B cell (primary cell): ENCODE measurements at regions not wholly inside any gene's neighbourhood (a gene's known extent, or its start where the extent isn't known, plus 50 kb on each side); places are given as distances from the start of the nearest gene placed in this dataset.

Experiments used
- ATAC-seq: fragments of 200-7000 bp; cut with Tn5 transposase; one replicate; pipeline ENCODE4 v1.10.0; 2021; ENCODE audit warnings: low read depth, mild to moderate bottlenecking, moderate number of reproducible peaks, moderate library complexity
- CTCF ChIA-PET: fragments of 350-600 bp; sonication (Branson Sonifier 250); formaldehyde crosslinking; loops from one replicate; lab custom pipeline; 2021; ENCODE audit warnings: antibody characterized with exemption, inconsistent platforms; lab: Charles Lee
- POLR2A ChIA-PET: fragments of 350-600 bp; sonication (Branson Sonifier 250); formaldehyde crosslinking; loops from one replicate; lab custom pipeline; 2021; ENCODE audit warnings: antibody characterized with exemption; lab: Charles Lee
- DNase-seq: peaks from one replicate; pipeline ENCODE4 v3.0.0; 2013
- H2AFZ ChIP-seq: 2 replicates; pipeline ENCODE4 v1.6.1; 2012; ENCODE audit warnings: mild to moderate bottlenecking, low read depth, low read length; ENCODE audit not compliant: insufficient read depth, poor library complexity, severe bottlenecking
- H3K27ac ChIP-seq, 2 donors: 1 replicate in 1 of 2; 2 replicates in 1 of 2; pipeline ENCODE4 v1.5.1; 2012 to 2013; ENCODE audit warnings: low read length in 2 of 2, mild to moderate bottlenecking in 2 of 2, moderate library complexity in 1 of 2
- H3K27me3 ChIP-seq, 4 experiments: fragments of 200-600 bp in 1 of 4; sonication (generic) in 1 of 4; replicated peaks in 1 of 4; 1 replicate in 2 of 4; 2 replicates in 2 of 4; pipeline versions ENCODE4 v1.6.1 to v1.7.0; 2013 to 2016; ENCODE audit warnings: low read length in 3 of 4, mild to moderate bottlenecking in 2 of 4, mixed read lengths in 1 of 4, moderate library complexity in 1 of 4; ENCODE audit not compliant: insufficient read depth in 4 of 4, control insufficient read depth in 3 of 4; ENCODE audit errors: control extremely low read depth in 1 of 4
- H3K36me3 ChIP-seq, 2 experiments: replicated peaks in 1 of 2; 1 replicate in 1 of 2; 2 replicates in 1 of 2; pipeline versions ENCODE4 v1.6.1 to v1.7.1; 2013; ENCODE audit warnings: low read length in 1 of 2; ENCODE audit not compliant: insufficient read depth in 2 of 2, control insufficient read depth in 1 of 2; ENCODE audit errors: control extremely low read depth in 1 of 2, extremely low read depth in 1 of 2
- H3K4me1 ChIP-seq, 2 donors: fragments of 200-600 bp in 1 of 2; sonication (generic) in 1 of 2; 1 replicate in 1 of 2; 2 replicates in 1 of 2; pipeline versions ENCODE4 v1.5.1 to v1.6.1; 2013 to 2017; ENCODE audit warnings: low read length in 2 of 2; ENCODE audit not compliant: control insufficient read depth in 2 of 2, insufficient read depth in 2 of 2
- H3K4me2 ChIP-seq: replicated peaks from 2 replicates; pipeline ENCODE3; 2012; ENCODE audit warnings: mild to moderate bottlenecking, low read depth, low read length; ENCODE audit not compliant: poor library complexity, severe bottlenecking
- H3K4me3 ChIP-seq, 5 experiments: fragments of 200-600 bp in 1 of 5; sonication (generic) in 1 of 5; 1 replicate in 3 of 5; 2 replicates in 2 of 5; pipeline versions ENCODE4 v1.5.1 to v1.7.0; 2011 to 2016; ENCODE audit warnings: low read length in 4 of 5, mild to moderate bottlenecking in 4 of 5, low read depth in 2 of 5, control low read depth in 1 of 5, moderate library complexity in 1 of 5; ENCODE audit not compliant: insufficient read depth in 1 of 5; ENCODE audit errors: control extremely low read depth in 1 of 5, extremely low read depth in 1 of 5
- H3K79me2 ChIP-seq: fragments of 200-600 bp; sonication (generic); one replicate; pipeline ENCODE4 v1.6.0; 2016; ENCODE audit warnings: low read length; ENCODE audit not compliant: control insufficient read depth, insufficient read depth
- H3K9ac ChIP-seq: fragments of 200-600 bp; sonication (generic); 2 replicates; pipeline ENCODE4 v1.6.1; 2017; ENCODE audit warnings: mild to moderate bottlenecking, low read length, moderate library complexity
- H3K9me3 ChIP-seq, 3 donors: one replicate each; pipeline versions ENCODE4 v1.6.1 to v1.7.1; 2013; ENCODE audit warnings: low read length in 2 of 3; ENCODE audit not compliant: control insufficient read depth in 2 of 3, insufficient read depth in 1 of 3; ENCODE audit errors: control extremely low read depth in 1 of 3
- H4K20me1 ChIP-seq: 2 replicates; pipeline ENCODE4 v1.6.0; 2012; ENCODE audit warnings: mild to moderate bottlenecking, low read length; ENCODE audit not compliant: insufficient read depth, control insufficient read depth, poor library complexity, severe bottlenecking
- H3K27ac Mint-ChIP-seq: one replicate; pipeline ENCODE4 v1.8.0; 2021; ENCODE audit warnings: mixed read lengths
- H3K27me3 Mint-ChIP-seq: one replicate; pipeline ENCODE4 v1.8.0; 2021; ENCODE audit warnings: mixed read lengths
- H3K4me1 Mint-ChIP-seq: one replicate; pipeline ENCODE4 v1.8.0; 2021; ENCODE audit warnings: mixed read lengths
- H3K4me3 Mint-ChIP-seq: one replicate; pipeline ENCODE4 v1.8.0; 2021; ENCODE audit warnings: mixed read lengths
- H3K9me3 Mint-ChIP-seq: one replicate; pipeline ENCODE4 v1.8.0; 2022; ENCODE audit warnings: mixed read lengths; ENCODE audit not compliant: insufficient read depth
- CTCF ChIP-seq: fragments of 200-600 bp; IDR thresholded peaks from one replicate; pipeline ENCODE4 v1.8.0; 2022; ENCODE audit warnings: antibody characterized with exemption, mild to moderate bottlenecking
- EZH2 ChIP-seq: IDR thresholded peaks from 2 replicates; pipeline ENCODE4 v1.6.1; 2012; ENCODE audit warnings: borderline replicate concordance, low read depth, mild to moderate bottlenecking, moderate library complexity, low read length; ENCODE audit not compliant: insufficient read depth, poor library complexity, severe bottlenecking
- WGBS: methylation state at CpG from one replicate; pipeline ENCODE4 v1.1.5; 2013; ENCODE audit warnings: missing lambda C conversion rate; ENCODE audit not compliant: insufficient coverage; 5-methylcytosine and 5-hydroxymethylcytosine counted together
- intact Hi-C: fragments of 100-400 bp; cut with micrococcal nuclease; formaldehyde crosslinking; loops from one replicate; pipeline ENCODE4 v1.10.0; 2022

- Histone ChIP-seq H3K9me3 (no peaks in the 10 kb centered on the region), H3K9ac (no peak overlapping the region), H3K4me3 (no peak overlapping the region), H2AFZ (no peak overlapping the region), H3K4me2 (no peak overlapping the region), H3K27ac (no peak overlapping the region), H3K27me3 (no peaks in the 10 kb centered on the region), H3K4me1 (no peaks in the 10 kb centered on the region), H3K79me2 (no peaks in the 10 kb centered on the region), H3K36me3 (no peaks in the 10 kb centered on the region), H4K20me1 (no peaks in the 10 kb centered on the region)
- ATAC-seq: no peak
- CTCF ChIA-PET: no interaction called here
- H3K9me3 Mint-ChIP-seq: no peaks in the 10 kb centered on the region
- DNase-seq: no peak
- no peak overlapping the region for H3K4me3 Mint-ChIP-seq
- TF ChIP-seq CTCF (no peak), EZH2 (no peak)
- H3K4me1 Mint-ChIP-seq: no peaks in the 10 kb centered on the region
- H3K27me3 Mint-ChIP-seq: peaks cover 8% of the 10 kb centered on the region
- H3K27ac Mint-ChIP-seq: no peak overlapping the region
- intact Hi-C loops: no loop called here
- 92% methylated on average over 4 of the region's 7 CpGs for WGBS
- POLR2A ChIA-PET: no interaction called here
These were observed 70.0 kb upstream of the ATIC start for GRCh38 chr2:215241791-215242305.

GRCh38 chr2:215238485-215239098, 73.3 kb upstream of the ATIC start:
- Histone ChIP-seq H2AFZ (no peak overlapping the region), H3K4me1 (no peaks in the 10 kb centered on the region), H3K79me2 (no peaks in the 10 kb centered on the region), H3K4me2 (no peak overlapping the region), H3K36me3 (no peaks in the 10 kb centered on the region), H3K27ac (no peak overlapping the region), H3K27me3 (no peaks in the 10 kb centered on the region), H3K9ac (no peak overlapping the region), H3K9me3 (no peaks in the 10 kb centered on the region), H4K20me1 (no peaks in the 10 kb centered on the region), H3K4me3 (no peak overlapping the region)
- intact Hi-C loops: no loop called here
- ChIA-PET CTCF (no interaction called here), POLR2A (no interaction called here)
- Mint-ChIP-seq H3K27me3 (peaks cover 5% of the 10 kb centered on the region), H3K27ac (no peak overlapping the region), H3K9me3 (no peaks in the 10 kb centered on the region), H3K4me3 (no peak overlapping the region), H3K4me1 (no peaks in the 10 kb centered on the region)
- WGBS: no CpG with 5 or more reads among the region's 3 CpGs
- TF ChIP-seq EZH2 (no peak), CTCF (no peak)
- DNase-seq: no peak
- ATAC-seq: no peak
